ENCODE measurements at regions not wholly inside any gene's neighbourhood (a gene's known extent, or its start where the extent isn't known, plus 50 kb on each side); places are given as distances from the start of the nearest gene placed in this dataset.

DNA sequence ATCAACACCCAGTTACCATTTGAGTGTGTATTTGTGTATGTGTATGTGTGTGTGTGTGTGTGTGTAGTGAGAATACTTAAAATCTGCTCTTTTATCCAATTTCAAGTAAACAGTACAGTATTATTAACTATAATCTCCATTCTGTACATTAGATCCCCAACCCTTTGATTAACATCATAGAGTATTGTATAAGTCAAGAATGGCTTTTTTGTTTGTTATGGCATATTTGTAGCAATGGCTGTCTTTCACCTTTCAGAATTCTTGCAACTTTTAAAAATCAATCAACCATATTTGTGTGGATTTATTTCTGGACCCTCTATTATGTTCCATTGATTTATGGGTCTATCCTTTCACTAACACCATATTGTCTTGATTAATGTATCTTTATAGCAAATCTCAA lies 779.3 kb upstream of the MIR17HG start:
- Mint-ChIP-seq H3K4me1 (no peaks in the 10 kb centered on the region), H3K27me3 (ENCODE audit: low read depth) (no peaks in the 10 kb centered on the region), H3K4me3 (no peak overlapping the region), H3K9me3 (no peaks in the 10 kb centered on the region), H3K36me3 (no peaks in the 10 kb centered on the region), H3K27ac (no peak overlapping the region)
- ChIA-PET POLR2A (no interaction called here), CTCF (no interaction called here)
- TF ChIP-seq CREB1 (CRISPR knock-in tag; IDR thresholded peaks at IDR 0.05) (no peak), ZNF219 (CRISPR knock-in tag; IDR thresholded peaks at IDR 0.05; ENCODE audit: borderline replicate concordance) (no peak), ZBTB43 (CRISPR knock-in tag; IDR thresholded peaks at IDR 0.05) (no peak), MYBL2 (CRISPR knock-in tag; IDR thresholded peaks at IDR 0.05) (no peak), E2F5 (CRISPR knock-in tag; IDR thresholded peaks at IDR 0.05) (no peak), CTCF (IDR thresholded peaks at IDR 0.05) (no peak), FOXK1 (CRISPR knock-in tag; IDR thresholded peaks at IDR 0.05) (no peak), ZNF121 (CRISPR knock-in tag; IDR thresholded peaks at IDR 0.05) (no peak), ZNF396 (CRISPR knock-in tag; IDR thresholded peaks at IDR 0.05; ENCODE audit: borderline replicate concordance) (no peak), SP1 (CRISPR knock-in tag; conservative IDR thresholded peaks at IDR 0.05) (no peak), CBFB (CRISPR knock-in tag; IDR thresholded peaks at IDR 0.05; ENCODE audit: low read depth) (no peak), FOXJ3 (CRISPR knock-in tag; IDR thresholded peaks at IDR 0.05; ENCODE audit: borderline replicate concordance) (no peak), GRHL2 (CRISPR knock-in tag; IDR thresholded peaks at IDR 0.05; ENCODE audit: insufficient replicate concordance, severe bottlenecking) (no peak), NFATC4 (CRISPR knock-in tag; IDR thresholded peaks at IDR 0.05) (no peak)
- TF ChIP-seq, protein P1, sequence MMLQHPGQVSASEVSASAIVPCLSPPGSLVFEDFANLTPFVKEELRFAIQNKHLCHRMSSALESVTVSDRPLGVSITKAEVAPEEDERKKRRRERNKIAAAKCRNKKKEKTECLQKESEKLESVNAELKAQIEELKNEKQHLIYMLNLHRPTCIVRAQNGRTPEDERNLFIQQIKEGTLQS (CRISPR knock-in tag; conservative IDR thresholded peaks at IDR 0.05), result no peak
- TF ChIP-seq, protein P2, sequence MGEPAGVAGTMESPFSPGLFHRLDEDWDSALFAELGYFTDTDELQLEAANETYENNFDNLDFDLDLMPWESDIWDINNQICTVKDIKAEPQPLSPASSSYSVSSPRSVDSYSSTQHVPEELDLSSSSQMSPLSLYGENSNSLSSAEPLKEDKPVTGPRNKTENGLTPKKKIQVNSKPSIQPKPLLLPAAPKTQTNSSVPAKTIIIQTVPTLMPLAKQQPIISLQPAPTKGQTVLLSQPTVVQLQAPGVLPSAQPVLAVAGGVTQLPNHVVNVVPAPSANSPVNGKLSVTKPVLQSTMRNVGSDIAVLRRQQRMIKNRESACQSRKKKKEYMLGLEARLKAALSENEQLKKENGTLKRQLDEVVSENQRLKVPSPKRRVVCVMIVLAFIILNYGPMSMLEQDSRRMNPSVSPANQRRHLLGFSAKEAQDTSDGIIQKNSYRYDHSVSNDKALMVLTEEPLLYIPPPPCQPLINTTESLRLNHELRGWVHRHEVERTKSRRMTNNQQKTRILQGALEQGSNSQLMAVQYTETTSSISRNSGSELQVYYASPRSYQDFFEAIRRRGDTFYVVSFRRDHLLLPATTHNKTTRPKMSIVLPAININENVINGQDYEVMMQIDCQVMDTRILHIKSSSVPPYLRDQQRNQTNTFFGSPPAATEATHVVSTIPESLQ (CRISPR knock-in tag; IDR thresholded peaks at IDR 0.05), result no peak
- no peak for DNase-seq (ENCODE audit: low spot score)
- no peak for ATAC-seq

DNA sequence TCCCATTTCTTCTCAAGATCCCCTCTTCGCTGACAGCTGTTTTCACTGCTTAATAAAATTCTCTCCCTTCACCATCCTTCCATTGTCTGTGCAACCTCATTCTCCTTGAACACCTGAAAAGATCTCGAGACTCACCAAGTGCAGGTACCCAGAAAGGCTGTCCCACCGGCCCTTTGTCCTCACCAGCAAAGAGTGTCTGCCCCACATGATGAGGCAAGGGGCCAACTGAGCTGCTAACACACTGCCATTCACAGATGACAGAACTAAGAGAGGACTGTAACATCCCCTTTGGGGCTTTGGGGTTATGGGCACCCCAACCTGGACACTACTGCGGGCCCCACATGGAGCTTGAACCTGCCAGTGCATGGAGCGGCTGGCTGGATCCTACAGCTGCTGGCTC lies 771.4 kb upstream of the MIR17HG start:
- H3K27ac Mint-ChIP-seq, result no peak overlapping the region
- no peaks in the 10 kb centered on the region for H3K36me3 Mint-ChIP-seq
- no peaks in the 10 kb centered on the region for H3K27me3 Mint-ChIP-seq (ENCODE audit: low read depth)
- CTCF ChIA-PET, result no interaction called here
- H3K9me3 Mint-ChIP-seq, result no peaks in the 10 kb centered on the region
- POLR2A ChIA-PET, result no interaction called here
- peaks cover 2% of the 10 kb centered on the region; the same call in 1 of the 2 replicates for H3K4me1 Mint-ChIP-seq
- DNase-seq (ENCODE audit: low spot score) (no peak), ATAC-seq (no peak)
- H3K4me3 Mint-ChIP-seq, result no peak overlapping the region
- TF ChIP-seq, protein P3, sequence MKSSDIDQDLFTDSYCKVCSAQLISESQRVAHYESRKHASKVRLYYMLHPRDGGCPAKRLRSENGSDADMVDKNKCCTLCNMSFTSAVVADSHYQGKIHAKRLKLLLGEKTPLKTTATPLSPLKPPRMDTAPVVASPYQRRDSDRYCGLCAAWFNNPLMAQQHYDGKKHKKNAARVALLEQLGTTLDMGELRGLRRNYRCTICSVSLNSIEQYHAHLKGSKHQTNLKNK (CRISPR knock-in tag; IDR thresholded peaks at IDR 0.05), result no peak
- TF ChIP-seq CBFB (CRISPR knock-in tag; IDR thresholded peaks at IDR 0.05; ENCODE audit: low read depth) (no peak), EMX1 (CRISPR knock-in tag; IDR thresholded peaks at IDR 0.05) (no peak), AFF4 (CRISPR knock-in tag; IDR thresholded peaks at IDR 0.05; ENCODE audit: borderline replicate concordance) (no peak), E2F1 (CRISPR knock-in tag; IDR thresholded peaks at IDR 0.05) (no peak), IRF1 (CRISPR knock-in tag; IDR thresholded peaks at IDR 0.05) (no peak), FOXP4 (CRISPR knock-in tag; IDR thresholded peaks at IDR 0.05) (no peak)
